SK-N-SH (cell line): ENCODE measurements at regions not wholly inside any gene's neighbourhood (a gene's known extent, or its start where the extent isn't known, plus 50 kb on each side); places are given as distances from the start of the nearest gene placed in this dataset.
"Not testable (repeated sequence)": the region's sequence is repeated elsewhere in the genome, so short reads cannot be mapped to it uniquely, and the experiment has no call there.

ENCODE experiments used
- CTCF ChIA-PET: fragments of 300-600, 350-600 bp; formaldehyde crosslinking; extraction: SDS; loops from one replicate; lab custom pipeline; 2021; lab: Yijun Ruan, JAX
- POLR2A ChIA-PET: fragments of 350-600 bp; sonication (Branson Sonifier 250); formaldehyde crosslinking; extraction: SDS; loops from one replicate; lab custom pipeline; 2020; ENCODE audit warnings: antibody characterized with exemption, inconsistent platforms; lab: Yijun Ruan, JAX
- DNase-seq: peaks from one replicate; pipeline ENCODE4 v3.0.0; 2012
- H2AFZ ChIP-seq: fragments of 200-600 bp; sonication (generic); 2 replicates; pipeline ENCODE4 v1.8.1; 2016; ENCODE audit warnings: antibody characterized with exemption, mild to moderate bottlenecking, low read depth
- H3F3A ChIP-seq: fragments of 200-600 bp; sonication (generic); replicated peaks from 2 replicates; pipeline ENCODE3; 2016; ENCODE audit warnings: antibody characterized with exemption, mild to moderate bottlenecking; ENCODE audit not compliant: insufficient read depth
- H3K27ac ChIP-seq, 2 experiments: fragments of 200-500 bp in 1 of 2; fragments of 200-600 bp in 1 of 2; sonication (Bioruptor generic) in 1 of 2; sonication (generic), shearing (Covaris generic) in 1 of 2; 2 replicates each; pipeline versions ENCODE4 v1.5.1 to v1.6.1; 2014 to 2016; ENCODE audit warnings: low read depth in 2 of 2, inconsistent platforms in 1 of 2, low read length in 1 of 2, mild to moderate bottlenecking in 1 of 2, mixed read lengths in 1 of 2
- H3K27me3 ChIP-seq: fragments of 200-600 bp; sonication (generic), shearing (Covaris generic); 2 replicates; pipeline ENCODE4 v1.6.1; 2016; ENCODE audit warnings: mixed run types; ENCODE audit not compliant: insufficient read depth
- H3K36me3 ChIP-seq, 2 experiments: fragments of 200-500 bp in 1 of 2; fragments of 200-600 bp in 1 of 2; sonication (Bioruptor generic) in 1 of 2; sonication (generic) in 1 of 2; replicated peaks in 1 of 2; 2 replicates each; pipeline versions ENCODE3 to v1.5.1; 2014 to 2016; ENCODE audit warnings: low read length in 1 of 2, mild to moderate bottlenecking in 1 of 2; ENCODE audit not compliant: insufficient read depth in 2 of 2, control insufficient read depth in 1 of 2
- H3K4me1 ChIP-seq, 2 experiments: fragments of 200-500 bp in 1 of 2; fragments of 200-600 bp in 1 of 2; sonication (Bioruptor generic) in 1 of 2; sonication (generic), shearing (Covaris generic) in 1 of 2; 2 replicates each; pipeline versions ENCODE4 v1.5.1 to v1.6.1; 2014 to 2016; ENCODE audit warnings: low read depth in 1 of 2, low read length in 1 of 2, mixed run types in 1 of 2; ENCODE audit not compliant: insufficient read depth in 2 of 2, control insufficient read depth in 1 of 2
- H3K4me2 ChIP-seq: fragments of 200-600 bp; sonication (generic), shearing (Covaris generic); 2 replicates; pipeline ENCODE4 v1.6.1; 2017; ENCODE audit warnings: mixed run types
- H3K4me3 ChIP-seq, 2 experiments: fragments of 200-500 bp in 1 of 2; fragments of 200-600 bp in 1 of 2; sonication (Bioruptor generic) in 1 of 2; sonication (generic), shearing (Covaris generic) in 1 of 2; 2 replicates each; pipeline versions ENCODE4 v1.5.1 to v1.8.1; 2014 to 2016; ENCODE audit warnings: low read depth in 2 of 2, inconsistent platforms in 1 of 2, low read length in 1 of 2, mild to moderate bottlenecking in 1 of 2, mixed read lengths in 1 of 2, moderate library complexity in 1 of 2
- H3K79me2 ChIP-seq: fragments of 200-600 bp; sonication (generic); 2 replicates; pipeline ENCODE4 v1.8.1; 2017; ENCODE audit warnings: mild to moderate bottlenecking; ENCODE audit not compliant: insufficient read depth
- H3K9ac ChIP-seq: fragments of 200-600 bp; sonication (generic); 2 replicates; pipeline ENCODE4 v1.6.1; 2017; ENCODE audit warnings: mixed run types
- H3K9me2 ChIP-seq: fragments of 200-600 bp; sonication (generic); 2 replicates; pipeline ENCODE4 v1.6.1; 2017; ENCODE audit warnings: mixed run types
- H3K9me3 ChIP-seq: fragments of 200-600 bp; sonication (generic); 2 replicates; pipeline ENCODE4 v1.6.1; 2017; ENCODE audit warnings: mixed run types, mild to moderate bottlenecking, moderate library complexity
- H4K20me1 ChIP-seq: fragments of 200-600 bp; sonication (generic); 2 replicates; pipeline ENCODE4 v1.6.1; 2017; ENCODE audit warnings: mild to moderate bottlenecking, mixed run types; ENCODE audit not compliant: insufficient read depth
- ELF1 ChIP-seq: IDR thresholded peaks from 2 replicates; pipeline ENCODE4 v1.4.0; 2012
- FOXM1 ChIP-seq: IDR thresholded peaks from 2 replicates; pipeline ENCODE4 v1.4.0; 2012; ENCODE audit warnings: low read depth, mild to moderate bottlenecking
- GABPA ChIP-seq: IDR thresholded peaks from 2 replicates; pipeline ENCODE4 v1.4.0; 2012; ENCODE audit warnings: low read depth, mild to moderate bottlenecking
- GATA2 ChIP-seq: sonication (generic); formaldehyde crosslinking; IDR thresholded peaks from 2 replicates; pipeline ENCODE4 v1.5.0; 2020; ENCODE audit warnings: mild to moderate bottlenecking, missing genetic modification reagents
- IRF3 ChIP-seq: fragments of 150-350 bp; IDR thresholded peaks from 2 replicates; pipeline ENCODE4 v1.6.1; 2016; ENCODE audit warnings: mild to moderate bottlenecking, low read depth, low read length
- MXI1 ChIP-seq: IDR thresholded peaks from 2 replicates; pipeline ENCODE4 v1.6.1; 2012; ENCODE audit warnings: mild to moderate bottlenecking, low read depth, low read length, improper control_type of control experiment
- PBX3 ChIP-seq: IDR thresholded peaks from 2 replicates; pipeline ENCODE4; 2012
- POLR2AphosphoS5 ChIP-seq: IDR thresholded peaks from 2 replicates; pipeline ENCODE4 v1.6.1; 2012; ENCODE audit warnings: low read depth, low read length
- RAD21 ChIP-seq: IDR thresholded peaks from 2 replicates; pipeline ENCODE4 v1.6.1; 2012; ENCODE audit warnings: mild to moderate bottlenecking, low read length
- REST ChIP-seq: IDR thresholded peaks from 2 replicates; pipeline ENCODE4 v1.6.1; 2012; ENCODE audit warnings: mild to moderate bottlenecking, low read depth, low read length, moderate library complexity
- RXRA ChIP-seq: IDR thresholded peaks from 2 replicates; pipeline ENCODE4 v1.4.0; 2012; ENCODE audit warnings: low read depth, mild to moderate bottlenecking, borderline replicate concordance
- SMC3 ChIP-seq: IDR thresholded peaks from 2 replicates; pipeline ENCODE4 v1.6.1; 2012; ENCODE audit warnings: low read depth, low read length, improper control_type of control experiment
- TAF1 ChIP-seq: IDR thresholded peaks from 2 replicates; pipeline ENCODE4 v1.6.1; 2012; ENCODE audit warnings: low read depth, mild to moderate bottlenecking, low read length, moderate library complexity, borderline replicate concordance
- USF2 ChIP-seq: fragments of 150-350 bp; IDR thresholded peaks from 2 replicates; pipeline ENCODE4 v1.6.1; 2017; ENCODE audit warnings: antibody characterized with exemption, low read length, low read depth, borderline replicate concordance
- ZBTB33 ChIP-seq: IDR thresholded peaks from 2 replicates; pipeline ENCODE4 v1.4.0; 2012; ENCODE audit warnings: low read depth, borderline replicate concordance
- WGBS: methylation state at CpG from one replicate; pipeline ENCODE4 v1.1.6; 2017; ENCODE audit warnings: low lambda C conversion rate; 5-methylcytosine and 5-hydroxymethylcytosine counted together

GRCh38 chr17:22193113-22193512 is 500.8 kb downstream of the KCNJ18 start (continued):
- TF ChIP-seq PBX3 (no peak), IRF3 (no peak), POLR2AphosphoS5 (no peak), ELF1 (no peak), RAD21 (no peak)

- H3K4me2 ChIP-seq, POLR2A ChIA-PET, H4K20me1 ChIP-seq, H3F3A ChIP-seq, H3K9me3 ChIP-seq, H3K79me2 ChIP-seq, CTCF ChIA-PET, H3K9me2 ChIP-seq, H3K4me3 ChIP-seq, H3K9ac ChIP-seq, DNase-seq, H3K27me3 ChIP-seq, H3K36me3 ChIP-seq, H2AFZ ChIP-seq, H3K4me1 ChIP-seq, H3K27ac ChIP-seq: not testable (repeated sequence)
- 0% methylated on average over 2 of the region's 2 CpGs for WGBS
Measured at GRCh38 chr17:22200187-22200586, 507.9 kb downstream of the KCNJ18 start.

GRCh38 chr17:22202702-22203101 is 510.4 kb downstream of the KCNJ18 start:
- Histone ChIP-seq H3K9ac (no peak overlapping the region), H3K4me2 (no peak overlapping the region), H3K27ac (no peak overlapping the region), H3K36me3 (no peaks in the 10 kb centered on the region), H3K27me3 (no peaks in the 10 kb centered on the region; the same call in 1 of the 2 replicates), H2AFZ (no peak overlapping the region), H4K20me1 (no peaks in the 10 kb centered on the region), H3K4me1 (no peaks in the 10 kb centered on the region), H3K4me3 (no peak overlapping the region)
- WGBS: 35% methylated on average over 20 of the region's 20 CpGs
- POLR2A ChIA-PET: no interaction called here
- TF ChIP-seq GATA2 (CRISPR knock-in tag): no peak
- no peak for TF ChIP-seq USF2
- TF ChIP-seq REST: no peak
- no peak for TF ChIP-seq FOXM1
- no peak for TF ChIP-seq GABPA
- TF ChIP-seq SMC3: no peak
- no peak for TF ChIP-seq RXRA
- TF ChIP-seq MXI1: no peak
- TF ChIP-seq TAF1: no peak
- TF ChIP-seq ZBTB33: no peak
- TF ChIP-seq PBX3: no peak
- TF ChIP-seq, all 33 proteins: peak for 0
- no peaks in the 10 kb centered on the region for H3K9me2 ChIP-seq
- no peaks in the 10 kb centered on the region for H3K9me3 ChIP-seq
- CTCF ChIA-PET: no interaction called here
- H3F3A ChIP-seq: no peaks in the 10 kb centered on the region
- no peak for DNase-seq
- no peaks in the 10 kb centered on the region for H3K79me2 ChIP-seq
